Activated T-helper 2 cell treated with anti-CD3 and anti-CD28 coated beads, Interferon-gamma antibody, Interleukin-2, Interleukin-4, amounts not matched to agents 10 μg/mL and 5 μg/mL and 100 μg/mL, durations not matched to agents 14 hours and 24 hours and 36 hours (primary cell): ENCODE measurements at regions not wholly inside any gene's neighbourhood (a gene's known extent, or its start where the extent isn't known, plus 50 kb on each side); places are given as distances from the start of the nearest gene placed in this dataset.

ENCODE experiments used
- DNase-seq: peaks from one replicate; pipeline ENCODE4 v3.0.0; 2021; ENCODE audit warnings: low spot score
- H3K27ac Mint-ChIP-seq: one replicate; pipeline ENCODE4 v1.8.0; 2021; ENCODE audit warnings: mixed read lengths
- H3K27me3 Mint-ChIP-seq: one replicate; pipeline ENCODE4 v1.8.0; 2021; ENCODE audit warnings: low read depth, mixed read lengths
- H3K36me3 Mint-ChIP-seq: one replicate; pipeline ENCODE4 v1.8.0; 2021; ENCODE audit warnings: low read depth, mixed read lengths
- H3K4me1 Mint-ChIP-seq: one replicate; pipeline ENCODE4 v1.8.0; 2021; ENCODE audit warnings: low read depth, mixed read lengths
- H3K4me3 Mint-ChIP-seq: one replicate; pipeline ENCODE4 v1.8.0; 2021; ENCODE audit warnings: low read depth, mild to moderate bottlenecking, moderate library complexity, mixed read lengths
- H3K9me3 Mint-ChIP-seq: one replicate; pipeline ENCODE4 v1.8.0; 2021; ENCODE audit warnings: mixed read lengths
- intact Hi-C: fragments of 100-400 bp; cut with micrococcal nuclease; formaldehyde crosslinking; loops from one replicate; pipeline ENCODE4 v1.15.1; 2023

DNA sequence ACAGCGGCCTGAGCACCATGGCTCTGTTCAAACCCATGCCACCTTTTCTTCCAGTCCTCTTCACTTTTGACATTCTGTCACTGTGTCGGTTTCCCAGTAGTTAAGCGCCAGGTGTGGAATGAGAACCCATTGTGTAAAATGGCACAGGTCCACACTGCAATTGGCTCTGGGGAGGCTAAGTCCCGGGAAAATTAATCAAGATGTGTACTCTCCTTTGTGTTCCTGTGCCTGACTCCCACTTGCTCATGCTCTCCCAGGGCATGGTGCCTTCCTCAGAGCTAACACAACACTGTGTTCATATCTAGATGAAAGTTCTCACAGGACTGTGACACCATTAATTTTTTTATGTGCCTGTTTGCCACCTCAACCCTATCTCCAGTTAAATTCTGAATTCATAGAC, 59.0 kb upstream of the BTG3 start:
- Mint-ChIP-seq H3K4me1 (no peaks in the 10 kb centered on the region), H3K9me3 (no peaks in the 10 kb centered on the region), H3K27me3 (peaks cover 15% of the 10 kb centered on the region), H3K27ac (no peak overlapping the region), H3K36me3 (no peaks in the 10 kb centered on the region), H3K4me3 (no peak overlapping the region)
- intact Hi-C loops: no loop called here
- DNase-seq: no peak

- Mint-ChIP-seq H3K27ac (no peak overlapping the region), H3K4me3 (no peak overlapping the region), H3K9me3 (no peaks in the 10 kb centered on the region), H3K27me3 (peaks cover 9% of the 10 kb centered on the region), H3K36me3 (no peaks in the 10 kb centered on the region), H3K4me1 (peaks cover 2% of the 10 kb centered on the region)
- no peak for DNase-seq
- intact Hi-C loops: no loop called here
These were observed 55.9 kb upstream of the BTG3 start for GRCh38 chr21:17668479-17669140.

GRCh38 chr21:17667256-17667655, 54.6 kb upstream of the BTG3 start:
- intact Hi-C loops: no loop called here
- H3K27me3 Mint-ChIP-seq: peaks cover 5% of the 10 kb centered on the region
- peaks cover 2% of the 10 kb centered on the region for H3K4me1 Mint-ChIP-seq
- H3K27ac Mint-ChIP-seq: no peak overlapping the region
- H3K9me3 Mint-ChIP-seq: no peaks in the 10 kb centered on the region
- no peaks in the 10 kb centered on the region for H3K36me3 Mint-ChIP-seq
- H3K4me3 Mint-ChIP-seq: no peak overlapping the region
- no peak for DNase-seq
